NB4 (cell line): ENCODE measurements at regions not wholly inside any gene's neighbourhood (a gene's known extent, or its start where the extent isn't known, plus 50 kb on each side); places are given as distances from the start of the nearest gene placed in this dataset.

Experiments used
- MAX ChIP-seq: IDR thresholded peaks from 2 replicates; pipeline ENCODE4 v1.6.1; 2011; ENCODE audit warnings: low read depth, low read length
- POLR2A ChIP-seq: IDR thresholded peaks from 2 replicates; pipeline ENCODE4 v1.6.1; 2011; ENCODE audit warnings: mild to moderate bottlenecking; ENCODE audit not compliant: insufficient read length; ENCODE audit errors: extremely low read depth
- TF ChIP-seq, protein P1 (sequence below): IDR thresholded peaks from one replicate; pipeline ENCODE4 v1.5.1; 2012; ENCODE audit warnings: low read depth, low read length

DNA sequence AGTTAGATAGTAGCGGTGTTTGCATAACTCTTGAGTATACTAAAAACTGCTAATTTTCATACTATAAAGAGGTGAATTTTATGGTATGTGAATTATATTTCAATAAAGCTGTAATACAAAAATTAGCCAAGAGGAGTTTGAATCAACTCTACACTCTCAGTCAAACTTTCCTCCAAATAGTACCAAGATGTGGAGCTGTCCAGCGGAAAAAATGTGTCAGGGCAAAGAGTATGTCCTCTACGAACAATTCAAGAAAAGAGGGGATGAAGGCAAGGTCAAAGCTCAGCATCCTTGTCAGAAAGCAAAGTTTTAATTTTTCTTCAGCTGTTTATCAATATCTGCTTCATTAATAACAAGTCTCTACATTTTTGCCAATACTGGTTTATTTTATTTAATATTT, 51.8 kb upstream of the CDC14C start:
- TF ChIP-seq, protein P1, sequence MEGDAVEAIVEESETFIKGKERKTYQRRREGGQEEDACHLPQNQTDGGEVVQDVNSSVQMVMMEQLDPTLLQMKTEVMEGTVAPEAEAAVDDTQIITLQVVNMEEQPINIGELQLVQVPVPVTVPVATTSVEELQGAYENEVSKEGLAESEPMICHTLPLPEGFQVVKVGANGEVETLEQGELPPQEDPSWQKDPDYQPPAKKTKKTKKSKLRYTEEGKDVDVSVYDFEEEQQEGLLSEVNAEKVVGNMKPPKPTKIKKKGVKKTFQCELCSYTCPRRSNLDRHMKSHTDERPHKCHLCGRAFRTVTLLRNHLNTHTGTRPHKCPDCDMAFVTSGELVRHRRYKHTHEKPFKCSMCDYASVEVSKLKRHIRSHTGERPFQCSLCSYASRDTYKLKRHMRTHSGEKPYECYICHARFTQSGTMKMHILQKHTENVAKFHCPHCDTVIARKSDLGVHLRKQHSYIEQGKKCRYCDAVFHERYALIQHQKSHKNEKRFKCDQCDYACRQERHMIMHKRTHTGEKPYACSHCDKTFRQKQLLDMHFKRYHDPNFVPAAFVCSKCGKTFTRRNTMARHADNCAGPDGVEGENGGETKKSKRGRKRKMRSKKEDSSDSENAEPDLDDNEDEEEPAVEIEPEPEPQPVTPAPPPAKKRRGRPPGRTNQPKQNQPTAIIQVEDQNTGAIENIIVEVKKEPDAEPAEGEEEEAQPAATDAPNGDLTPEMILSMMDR: no peak
- no peak for TF ChIP-seq MAX
- no peak for TF ChIP-seq POLR2A
